Spleen (tissue), 7 donors: ENCODE measurements at regions not wholly inside any gene's neighbourhood (a gene's known extent, or its start where the extent isn't known, plus 50 kb on each side); places are given as distances from the start of the nearest gene placed in this dataset.

ENCODE experiments used
- CTCF ChIP-seq, 11 experiments: fragments of 200-600 bp in 7 of 11; fragments of 450-650 bp in 4 of 11; sonication (generic) in 4 of 11; IDR thresholded peaks in 8 of 11; conservative IDR thresholded peaks in 3 of 11; 1 replicate in 7 of 11; 2 replicates in 4 of 11; pipeline versions ENCODE4 v1.4.0 to v1.8.0; 2016 to 2021; ENCODE audit warnings: antibody characterized with exemption in 11 of 11, inconsistent platforms in 4 of 11, mild to moderate bottlenecking in 1 of 11
- POLR2A ChIP-seq, 3 donors: fragments of 450-650 bp; IDR thresholded peaks; one replicate each; pipeline ENCODE4 v1.5.1; 2017; ENCODE audit warnings: antibody characterized with exemption in 3 of 3, mild to moderate bottlenecking in 1 of 3
- donor health status: DM: no; HTN: no; CAD: no; lungs with moderate emphysema.
- donor health status: DM: no; HTN: no; CAD: no.
- donor health status: DM: no; HTN: no; CAD: no.

GRCh38 chr7:88432301-88432700, 125.6 kb upstream of the STEAP4 start:
- no peak for TF ChIP-seq CTCF (IDR thresholded peaks at IDR 0.05 in 8 of 11, conservative IDR thresholded peaks at IDR 0.05 in 3 of 11)
- TF ChIP-seq POLR2A (IDR thresholded peaks at IDR 0.05) = no peak
